Testis (tissue), 2 donors: ENCODE measurements at regions not wholly inside any gene's neighbourhood (a gene's known extent, or its start where the extent isn't known, plus 50 kb on each side); places are given as distances from the start of the nearest gene placed in this dataset.

ENCODE experiments used
- DNase-seq: peaks from one replicate; pipeline ENCODE4 v3.0.0-alpha.2; 2019
- H3K27ac ChIP-seq, 2 donors: fragments of 200-600 bp; sonication (generic); one replicate each; pipeline ENCODE4 v1.5.1; 2019
- H3K27me3 ChIP-seq: fragments of 200-600 bp; sonication (generic); one replicate; pipeline ENCODE4 v1.5.1; 2019
- H3K36me3 ChIP-seq: fragments of 200-600 bp; sonication (generic); one replicate; pipeline ENCODE4 v1.5.1; 2017; ENCODE audit warnings: low read depth; ENCODE audit errors: missing control alignments
- H3K4me1 ChIP-seq: fragments of 200-600 bp; sonication (generic); one replicate; pipeline ENCODE4 v1.5.1; 2019
- H3K4me3 ChIP-seq, 2 donors: fragments of 200-600 bp; sonication (generic); one replicate each; pipeline ENCODE4 v1.5.1; 2017 to 2019
- H3K9me3 ChIP-seq: fragments of 200-600 bp; sonication (generic); one replicate; pipeline ENCODE4 v1.5.1; 2017
- POLR2A ChIP-seq: fragments of 450-650 bp; IDR thresholded peaks from one replicate; pipeline ENCODE4 v1.6.1; 2017; ENCODE audit warnings: antibody characterized with exemption, mild to moderate bottlenecking, moderate library complexity
- WGBS, 2 donors: methylation state at CpG; one replicate each; pipeline ENCODE4 v1.1.5; 2018; 5-methylcytosine and 5-hydroxymethylcytosine counted together
- intact Hi-C: fragments of 100-400 bp; cut with DNase I; formaldehyde crosslinking; loops from one replicate; pipeline ENCODE4 v1.15.1; 2023; ENCODE audit warnings: low total_unique reads
- TF ChIP-seq, protein P1 (sequence below), 3 experiments: fragments of 450-650 bp in 2 of 3; fragments of 200-600 bp in 1 of 3; sonication (generic) in 1 of 3; IDR thresholded peaks; one replicate each; pipeline ENCODE4 v1.5.1; 2016 to 2019; ENCODE audit warnings: antibody characterized with exemption in 3 of 3, mild to moderate bottlenecking in 2 of 3, moderate library complexity in 1 of 3

GRCh38 chr5:107203243-107203642 lies 467.5 kb downstream of the EFNA5 start:
- no peak overlapping the region for H3K27ac ChIP-seq
- intact Hi-C loops: no loop called here
- no peak for DNase-seq
- 80 to 92% methylated on average over 4 of the region's 4 CpGs for WGBS, 2 donors
- H3K27me3 ChIP-seq: no peaks in the 10 kb centered on the region
- TF ChIP-seq, protein P1, sequence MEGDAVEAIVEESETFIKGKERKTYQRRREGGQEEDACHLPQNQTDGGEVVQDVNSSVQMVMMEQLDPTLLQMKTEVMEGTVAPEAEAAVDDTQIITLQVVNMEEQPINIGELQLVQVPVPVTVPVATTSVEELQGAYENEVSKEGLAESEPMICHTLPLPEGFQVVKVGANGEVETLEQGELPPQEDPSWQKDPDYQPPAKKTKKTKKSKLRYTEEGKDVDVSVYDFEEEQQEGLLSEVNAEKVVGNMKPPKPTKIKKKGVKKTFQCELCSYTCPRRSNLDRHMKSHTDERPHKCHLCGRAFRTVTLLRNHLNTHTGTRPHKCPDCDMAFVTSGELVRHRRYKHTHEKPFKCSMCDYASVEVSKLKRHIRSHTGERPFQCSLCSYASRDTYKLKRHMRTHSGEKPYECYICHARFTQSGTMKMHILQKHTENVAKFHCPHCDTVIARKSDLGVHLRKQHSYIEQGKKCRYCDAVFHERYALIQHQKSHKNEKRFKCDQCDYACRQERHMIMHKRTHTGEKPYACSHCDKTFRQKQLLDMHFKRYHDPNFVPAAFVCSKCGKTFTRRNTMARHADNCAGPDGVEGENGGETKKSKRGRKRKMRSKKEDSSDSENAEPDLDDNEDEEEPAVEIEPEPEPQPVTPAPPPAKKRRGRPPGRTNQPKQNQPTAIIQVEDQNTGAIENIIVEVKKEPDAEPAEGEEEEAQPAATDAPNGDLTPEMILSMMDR (IDR thresholded peaks at IDR 0.05): no peak
- no peak for TF ChIP-seq POLR2A
- no peaks in the 10 kb centered on the region for H3K36me3 ChIP-seq
- no peaks in the 10 kb centered on the region for H3K9me3 ChIP-seq
- no peak overlapping the region for H3K4me3 ChIP-seq
- no peaks in the 10 kb centered on the region for H3K4me1 ChIP-seq

- no peak for DNase-seq
- Histone ChIP-seq H3K4me1 (no peaks in the 10 kb centered on the region), H3K9me3 (no peaks in the 10 kb centered on the region), H3K27ac (no peak overlapping the region), H3K36me3 (no peaks in the 10 kb centered on the region), H3K27me3 (no peaks in the 10 kb centered on the region), H3K4me3 (no peak overlapping the region)
- WGBS, 2 donors: 90 to 93% methylated on average over 4 of the region's 4 CpGs
- TF ChIP-seq, protein P1 (IDR thresholded peaks at IDR 0.05): no peak
- TF ChIP-seq POLR2A: no peak
- intact Hi-C loops: no loop called here
Measured at GRCh38 chr5:107199756-107200155, 471.0 kb downstream of the EFNA5 start.

- H3K36me3 ChIP-seq: no peaks in the 10 kb centered on the region
- WGBS, 2 donors: 82 to 86% methylated on average over 4 of the region's 4 CpGs
- H3K4me1 ChIP-seq: no peaks in the 10 kb centered on the region
- no peaks in the 10 kb centered on the region for H3K9me3 ChIP-seq
- no peaks in the 10 kb centered on the region for H3K27me3 ChIP-seq
- no peak for DNase-seq
- no peak for TF ChIP-seq POLR2A
- TF ChIP-seq, protein P1 (IDR thresholded peaks at IDR 0.05): no peak
- no peak overlapping the region for H3K27ac ChIP-seq
- no peak overlapping the region for H3K4me3 ChIP-seq
- intact Hi-C loops: no loop called here
Measured at GRCh38 chr5:107196500-107197059, 474.2 kb downstream of the EFNA5 start.

- intact Hi-C loops: no loop called here
- TF ChIP-seq POLR2A: no peak
- TF ChIP-seq, protein P1 (IDR thresholded peaks at IDR 0.05): no peak
- WGBS, 2 donors: 88 to 93% methylated on average over 6 of the region's 6 CpGs
Measured at GRCh38 chr5:107195890-107196395, 474.8 kb downstream of the EFNA5 start.

DNA sequence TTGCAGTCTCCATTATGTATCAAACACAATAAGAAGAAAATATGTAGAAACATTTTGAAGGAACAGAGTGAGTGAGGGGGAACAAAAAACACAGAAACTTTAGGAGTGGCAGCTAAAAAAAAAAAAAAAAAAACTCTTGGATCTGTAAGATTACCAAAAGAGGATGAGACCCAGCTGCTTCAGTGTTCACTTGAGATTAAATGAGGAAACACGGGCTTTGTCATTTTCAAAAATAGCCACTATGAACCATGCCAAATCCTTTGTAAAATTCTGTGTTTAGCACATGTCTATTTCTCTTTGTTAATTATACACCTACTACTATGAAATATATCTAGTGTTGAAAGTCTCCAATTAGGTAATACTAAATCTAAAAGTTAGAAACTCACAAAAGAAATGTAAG lies 485.9 kb downstream of the EFNA5 start:
- no peaks in the 10 kb centered on the region for H3K4me1 ChIP-seq
- intact Hi-C loops: no loop called here
- 47 to 59% methylated on average over 1 of the region's 1 CpG for WGBS, 2 donors
- TF ChIP-seq, protein P1 (IDR thresholded peaks at IDR 0.05): no peak
- no peak for TF ChIP-seq POLR2A
- no peaks in the 10 kb centered on the region for H3K9me3 ChIP-seq
- H3K36me3 ChIP-seq: no peaks in the 10 kb centered on the region
- H3K27ac ChIP-seq: no peak overlapping the region
- H3K4me3 ChIP-seq: no peak overlapping the region
- no peaks in the 10 kb centered on the region for H3K27me3 ChIP-seq
- no peak for DNase-seq

More at GRCh38 chr5:107195890-107196395, 474.8 kb downstream of the EFNA5 start:
- no peaks in the 10 kb centered on the region for H3K9me3 ChIP-seq
- no peak overlapping the region for H3K27ac ChIP-seq
- no peak for DNase-seq
- H3K4me1 ChIP-seq: no peaks in the 10 kb centered on the region
- H3K36me3 ChIP-seq: no peaks in the 10 kb centered on the region
- H3K4me3 ChIP-seq: no peak overlapping the region
- no peaks in the 10 kb centered on the region for H3K27me3 ChIP-seq
